ENCODE measurements at regions not wholly inside any gene's neighbourhood (a gene's known extent, or its start where the extent isn't known, plus 50 kb on each side); places are given as distances from the start of the nearest gene placed in this dataset.
"Not testable (repeated sequence)": the region's sequence is repeated elsewhere in the genome, so short reads cannot be mapped to it uniquely, and the experiment has no call there.

- H3K9me3 Mint-ChIP-seq, H3K4me3 Mint-ChIP-seq: not testable (repeated sequence)
Observed at GRCh38 chr21:6075627-6076208, 4445.7 kb upstream of the TPTE start.

GRCh38 chr21:6077358-6077757 lies 4444.0 kb upstream of the TPTE start:
- H3K9me3 Mint-ChIP-seq; H3K27ac Mint-ChIP-seq; DNase-seq; H3K27me3 Mint-ChIP-seq (ENCODE audit: low read depth in 3 of 3); H3K36me3 Mint-ChIP-seq; H3K4me3 Mint-ChIP-seq; H3K4me1 Mint-ChIP-seq: not testable (repeated sequence)

More at GRCh38 chr21:6075627-6076208, 4445.7 kb upstream of the TPTE start:
- H3K4me1 Mint-ChIP-seq; H3K27me3 Mint-ChIP-seq (ENCODE audit: low read depth in 3 of 3); H3K27ac Mint-ChIP-seq; DNase-seq; H3K36me3 Mint-ChIP-seq: not testable (repeated sequence)

GRCh38 chr21:6078902-6079301 lies 4442.5 kb upstream of the TPTE start:
- H3K36me3 Mint-ChIP-seq; H3K27me3 Mint-ChIP-seq (ENCODE audit: low read depth in 3 of 3); H3K4me3 Mint-ChIP-seq; H3K4me1 Mint-ChIP-seq; H3K9me3 Mint-ChIP-seq; H3K27ac Mint-ChIP-seq; DNase-seq: not testable (repeated sequence)

GRCh38 chr21:6080941-6081655 lies 4440.3 kb upstream of the TPTE start:
- not testable (repeated sequence) for H3K27ac Mint-ChIP-seq; H3K4me3 Mint-ChIP-seq; H3K9me3 Mint-ChIP-seq; DNase-seq; H3K27me3 Mint-ChIP-seq (ENCODE audit: low read depth in 3 of 3); H3K36me3 Mint-ChIP-seq; H3K4me1 Mint-ChIP-seq

- H3K27ac Mint-ChIP-seq; H3K27me3 Mint-ChIP-seq (ENCODE audit: low read depth in 3 of 3); H3K4me1 Mint-ChIP-seq; H3K4me3 Mint-ChIP-seq; H3K36me3 Mint-ChIP-seq; DNase-seq; H3K9me3 Mint-ChIP-seq: not testable (repeated sequence)
Observed at GRCh38 chr21:6082166-6082565, 4439.2 kb upstream of the TPTE start.

- H3K27me3 Mint-ChIP-seq (ENCODE audit: low read depth in 3 of 3); DNase-seq; H3K4me3 Mint-ChIP-seq; H3K9me3 Mint-ChIP-seq; H3K36me3 Mint-ChIP-seq; H3K4me1 Mint-ChIP-seq; H3K27ac Mint-ChIP-seq: not testable (repeated sequence)
Observed at GRCh38 chr21:6083574-6084120, 4437.7 kb upstream of the TPTE start.

GRCh38 chr21:6086038-6086437 lies 4435.3 kb upstream of the TPTE start:
- not testable (repeated sequence) for H3K27ac Mint-ChIP-seq; H3K9me3 Mint-ChIP-seq; H3K4me3 Mint-ChIP-seq; DNase-seq; H3K4me1 Mint-ChIP-seq; H3K27me3 Mint-ChIP-seq (ENCODE audit: low read depth in 3 of 3); H3K36me3 Mint-ChIP-seq

GRCh38 chr21:6087579-6088178 lies 4433.7 kb upstream of the TPTE start:
- not testable (repeated sequence) for H3K9me3 Mint-ChIP-seq; H3K4me1 Mint-ChIP-seq; H3K36me3 Mint-ChIP-seq; H3K4me3 Mint-ChIP-seq; H3K27ac Mint-ChIP-seq; H3K27me3 Mint-ChIP-seq (ENCODE audit: low read depth in 3 of 3); DNase-seq

GRCh38 chr21:6090286-6090908 lies 4431.0 kb upstream of the TPTE start:
- not testable (repeated sequence) for H3K27ac Mint-ChIP-seq; H3K9me3 Mint-ChIP-seq; H3K27me3 Mint-ChIP-seq (ENCODE audit: low read depth in 3 of 3); H3K4me3 Mint-ChIP-seq; H3K4me1 Mint-ChIP-seq; H3K36me3 Mint-ChIP-seq; DNase-seq

- H3K9me3 Mint-ChIP-seq; H3K4me1 Mint-ChIP-seq; H3K4me3 Mint-ChIP-seq; H3K27ac Mint-ChIP-seq; DNase-seq; H3K36me3 Mint-ChIP-seq; H3K27me3 Mint-ChIP-seq (ENCODE audit: low read depth in 3 of 3): not testable (repeated sequence)
Observed at GRCh38 chr21:6091335-6092027, 4429.9 kb upstream of the TPTE start.

GRCh38 chr21:6092401-6092800 lies 4429.0 kb upstream of the TPTE start:
- DNase-seq; H3K4me1 Mint-ChIP-seq; H3K27me3 Mint-ChIP-seq (ENCODE audit: low read depth in 3 of 3); H3K36me3 Mint-ChIP-seq; H3K4me3 Mint-ChIP-seq; H3K27ac Mint-ChIP-seq; H3K9me3 Mint-ChIP-seq: not testable (repeated sequence)

GRCh38 chr21:6093419-6093818 lies 4428.0 kb upstream of the TPTE start:
- H3K27me3 Mint-ChIP-seq (ENCODE audit: low read depth in 3 of 3); H3K36me3 Mint-ChIP-seq; H3K27ac Mint-ChIP-seq; H3K4me1 Mint-ChIP-seq; H3K4me3 Mint-ChIP-seq; H3K9me3 Mint-ChIP-seq: not testable (repeated sequence)
- peak; percentile 57 to 66 (median 58) for DNase-seq

GRCh38 chr21:6093870-6094269 lies 4427.5 kb upstream of the TPTE start:
- H3K27me3 Mint-ChIP-seq (ENCODE audit: low read depth in 3 of 3); H3K36me3 Mint-ChIP-seq; DNase-seq; H3K9me3 Mint-ChIP-seq; H3K4me1 Mint-ChIP-seq; H3K27ac Mint-ChIP-seq; H3K4me3 Mint-ChIP-seq: not testable (repeated sequence)

- H3K4me3 Mint-ChIP-seq; H3K4me1 Mint-ChIP-seq; DNase-seq; H3K27ac Mint-ChIP-seq; H3K27me3 Mint-ChIP-seq (ENCODE audit: low read depth in 3 of 3); H3K36me3 Mint-ChIP-seq; H3K9me3 Mint-ChIP-seq: not testable (repeated sequence)
Observed at GRCh38 chr21:6095304-6095703, 4426.1 kb upstream of the TPTE start.

Data from immature natural killer cell (primary cell).